ENCODE measurements at regions not wholly inside any gene's neighbourhood (a gene's known extent, or its start where the extent isn't known, plus 50 kb on each side); places are given as distances from the start of the nearest gene placed in this dataset.

DNA sequence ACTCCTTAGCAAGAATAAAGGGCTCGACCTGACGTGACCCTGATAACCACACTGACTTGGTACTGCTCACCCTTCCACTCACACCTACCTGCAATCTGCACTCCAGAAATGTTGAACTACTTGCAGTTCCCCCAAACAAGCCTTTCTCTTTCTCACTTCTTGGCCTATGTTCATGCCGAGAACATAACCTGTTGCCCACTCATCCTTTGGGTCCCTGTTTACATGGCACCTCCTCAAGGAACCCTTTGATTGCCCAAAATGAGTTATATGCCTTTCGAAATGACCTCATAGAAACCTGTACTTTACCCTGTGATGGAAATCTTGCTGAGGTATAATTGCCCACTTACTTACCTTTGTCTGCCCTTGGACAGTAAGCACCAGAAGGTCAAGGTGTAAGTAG is 96.2 kb downstream of the TMCO5A start:
- no peak for DNase-seq (ENCODE audit: low read depth in 1 of 2, low spot score in 1 of 2)
- no peak for TF ChIP-seq JUND (IDR thresholded peaks at IDR 0.05; ENCODE audit: low read depth)
- in situ Hi-C loops (cut with HindIII; ENCODE audit: low pct_unique_long_range_greater_than_20kb, low sequenced_read_pairs), result no loop called here

DNA sequence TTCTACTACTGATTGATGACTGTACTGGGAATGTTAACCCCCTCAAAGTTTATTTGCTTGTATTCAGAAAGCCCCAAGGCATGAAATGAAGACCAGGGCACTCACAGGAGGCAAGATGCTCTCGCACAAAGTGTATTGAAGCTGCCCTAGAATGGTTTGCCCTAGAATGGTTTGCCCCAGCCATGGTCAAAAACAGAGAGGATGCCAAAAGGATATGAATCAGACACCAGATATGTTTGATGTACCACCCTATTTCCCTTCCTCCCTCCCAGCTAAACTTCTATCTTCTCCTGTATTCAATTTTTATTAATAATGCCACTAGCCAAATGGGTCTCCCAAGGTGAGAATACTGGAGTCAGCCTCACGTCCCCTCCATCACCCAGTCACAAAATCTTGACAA is 101.3 kb downstream of the TMCO5A start:
- in situ Hi-C loops (cut with HindIII; ENCODE audit: low pct_unique_long_range_greater_than_20kb, low sequenced_read_pairs), result no loop called here
- TF ChIP-seq JUND (IDR thresholded peaks at IDR 0.05; ENCODE audit: low read depth), result no peak
- DNase-seq (ENCODE audit: low read depth in 1 of 2, low spot score in 1 of 2), result no peak

DNA sequence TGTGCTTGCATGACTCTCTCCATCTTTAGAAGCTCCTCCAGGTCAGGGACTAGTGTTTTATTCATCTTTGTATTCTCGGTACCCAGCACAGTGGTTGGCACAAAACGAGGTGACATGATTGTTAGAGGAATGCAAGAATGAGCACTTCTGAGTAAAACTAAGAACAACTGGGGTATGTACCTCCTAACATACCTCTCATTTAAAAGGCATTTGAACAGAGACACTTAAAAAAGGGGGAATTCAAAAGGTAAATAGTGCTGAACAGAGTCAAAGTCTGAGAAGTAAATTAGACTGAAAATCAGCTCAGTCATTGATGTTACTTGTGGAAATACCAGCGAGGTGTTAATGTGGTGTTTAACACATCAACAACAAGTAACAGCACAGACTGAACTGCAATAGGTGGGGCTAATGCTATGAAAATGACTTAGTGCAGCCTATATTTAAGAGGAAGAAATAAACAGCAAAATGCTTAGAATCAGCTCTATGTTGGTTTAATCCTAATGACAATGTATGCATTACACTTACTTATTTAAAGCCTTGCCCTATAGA is 102.4 kb downstream of the TMCO5A start:
- TF ChIP-seq JUND (IDR thresholded peaks at IDR 0.05; ENCODE audit: low read depth), result no peak
- in situ Hi-C loops (cut with HindIII; ENCODE audit: low pct_unique_long_range_greater_than_20kb, low sequenced_read_pairs), result no loop called here
- no peak for DNase-seq (ENCODE audit: low read depth in 1 of 2, low spot score in 1 of 2)

DNA sequence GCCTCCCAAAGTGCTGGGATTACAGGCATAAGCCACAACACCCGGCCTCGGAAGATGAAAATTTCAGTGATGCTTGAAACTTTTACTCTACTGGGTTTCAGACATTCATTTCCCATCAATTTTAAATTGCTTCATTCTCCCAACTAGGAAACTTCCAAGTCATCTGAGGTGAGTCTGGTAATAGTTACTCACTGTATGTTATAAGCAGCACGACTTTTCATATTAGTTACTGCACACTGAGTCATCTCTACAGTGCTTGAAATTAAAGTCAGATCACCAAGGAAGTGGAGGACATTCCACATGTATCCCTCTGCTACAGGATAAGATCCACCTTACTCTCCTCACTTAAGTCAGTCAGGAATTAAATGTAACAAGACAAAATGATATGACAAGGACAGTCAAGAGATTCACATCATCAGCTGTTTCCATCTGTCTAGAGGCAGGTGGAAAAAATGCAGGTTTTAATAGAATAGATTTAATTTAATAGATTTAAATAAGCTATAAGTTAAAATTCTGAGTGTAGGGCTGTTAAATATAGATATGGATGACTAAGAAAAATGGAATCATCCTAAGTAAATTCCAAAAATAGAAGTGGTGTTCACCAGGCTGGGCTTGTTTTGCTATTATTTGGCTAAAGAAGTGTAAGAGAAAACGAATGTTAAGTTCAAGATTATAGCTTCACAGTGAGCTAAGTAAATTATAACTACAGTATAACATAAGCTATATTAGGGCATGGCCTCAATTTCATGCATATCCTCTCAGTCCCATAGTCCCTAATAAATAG is 104.4 kb downstream of the TMCO5A start:
- no peak for DNase-seq (ENCODE audit: low read depth in 1 of 2, low spot score in 1 of 2)
- no peak for TF ChIP-seq JUND (IDR thresholded peaks at IDR 0.05; ENCODE audit: low read depth)
- in situ Hi-C loops (cut with HindIII; ENCODE audit: low pct_unique_long_range_greater_than_20kb, low sequenced_read_pairs), result no loop called here

DNA sequence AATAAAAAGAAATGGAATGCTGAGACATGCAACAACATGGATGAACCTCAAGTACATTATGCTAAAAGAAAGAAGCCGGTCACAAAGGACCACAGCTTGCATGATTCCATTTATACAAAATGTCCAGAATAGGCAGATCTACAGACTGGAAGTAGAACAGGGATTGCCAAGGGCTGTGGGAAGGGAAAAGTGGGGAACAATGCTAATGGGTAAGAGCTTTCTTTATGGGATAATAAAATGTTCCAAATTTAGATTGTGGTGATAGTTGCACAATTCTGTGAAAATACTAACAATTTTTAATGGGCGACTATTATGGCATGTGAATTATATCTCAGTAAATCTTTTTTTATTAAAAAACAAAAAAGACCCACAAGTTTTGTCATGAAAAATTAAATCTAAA is 106.2 kb downstream of the TMCO5A start:
- in situ Hi-C loops (cut with HindIII; ENCODE audit: low pct_unique_long_range_greater_than_20kb, low sequenced_read_pairs), result no loop called here
- no peak for DNase-seq (ENCODE audit: low read depth in 1 of 2, low spot score in 1 of 2)
- no peak for TF ChIP-seq JUND (IDR thresholded peaks at IDR 0.05; ENCODE audit: low read depth)

DNA sequence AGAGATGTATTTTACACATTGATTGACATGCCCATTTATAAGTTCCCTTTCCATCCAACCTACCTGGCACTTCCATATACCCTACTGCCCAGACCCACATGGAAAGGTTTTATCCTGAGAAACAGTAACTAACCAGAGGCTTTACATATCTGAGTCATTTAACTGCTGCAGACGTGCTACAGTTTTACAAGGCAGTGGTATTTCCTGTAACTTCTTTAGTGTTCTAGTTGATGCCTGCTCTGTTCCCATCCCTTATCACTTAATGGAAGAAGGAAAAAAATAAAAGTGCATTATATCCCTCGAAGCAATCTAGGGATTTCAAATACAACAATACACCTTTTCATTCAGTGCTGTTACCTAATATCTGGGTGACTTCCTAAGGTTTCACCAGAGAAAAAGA is 107.1 kb downstream of the TMCO5A start:
- no peak for TF ChIP-seq JUND (IDR thresholded peaks at IDR 0.05; ENCODE audit: low read depth)
- in situ Hi-C loops (cut with HindIII; ENCODE audit: low pct_unique_long_range_greater_than_20kb, low sequenced_read_pairs), result no loop called here
- no peak for DNase-seq (ENCODE audit: low read depth in 1 of 2, low spot score in 1 of 2)

DNA sequence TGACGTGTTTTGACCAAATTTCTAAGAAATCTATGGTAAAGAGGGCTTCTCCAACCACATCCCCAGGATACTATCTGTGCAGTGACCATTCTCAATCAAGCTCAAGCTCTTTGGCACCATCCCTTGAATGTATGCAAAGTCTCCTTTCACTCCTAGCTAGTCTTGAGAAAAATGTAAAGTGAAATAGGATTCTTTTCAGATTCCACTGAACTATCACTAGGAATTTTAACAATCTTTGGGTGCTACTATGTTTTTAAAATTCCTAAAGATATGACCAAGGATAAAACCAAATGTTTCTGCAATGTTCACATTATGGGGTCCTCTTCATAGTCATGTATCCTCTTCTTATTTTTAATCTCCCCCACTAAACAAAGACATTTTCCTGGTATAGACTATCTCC is 107.8 kb downstream of the TMCO5A start:
- no peak for DNase-seq (ENCODE audit: low read depth in 1 of 2, low spot score in 1 of 2)
- TF ChIP-seq JUND (IDR thresholded peaks at IDR 0.05; ENCODE audit: low read depth), result no peak
- in situ Hi-C loops (cut with HindIII; ENCODE audit: low pct_unique_long_range_greater_than_20kb, low sequenced_read_pairs), result no loop called here

DNA sequence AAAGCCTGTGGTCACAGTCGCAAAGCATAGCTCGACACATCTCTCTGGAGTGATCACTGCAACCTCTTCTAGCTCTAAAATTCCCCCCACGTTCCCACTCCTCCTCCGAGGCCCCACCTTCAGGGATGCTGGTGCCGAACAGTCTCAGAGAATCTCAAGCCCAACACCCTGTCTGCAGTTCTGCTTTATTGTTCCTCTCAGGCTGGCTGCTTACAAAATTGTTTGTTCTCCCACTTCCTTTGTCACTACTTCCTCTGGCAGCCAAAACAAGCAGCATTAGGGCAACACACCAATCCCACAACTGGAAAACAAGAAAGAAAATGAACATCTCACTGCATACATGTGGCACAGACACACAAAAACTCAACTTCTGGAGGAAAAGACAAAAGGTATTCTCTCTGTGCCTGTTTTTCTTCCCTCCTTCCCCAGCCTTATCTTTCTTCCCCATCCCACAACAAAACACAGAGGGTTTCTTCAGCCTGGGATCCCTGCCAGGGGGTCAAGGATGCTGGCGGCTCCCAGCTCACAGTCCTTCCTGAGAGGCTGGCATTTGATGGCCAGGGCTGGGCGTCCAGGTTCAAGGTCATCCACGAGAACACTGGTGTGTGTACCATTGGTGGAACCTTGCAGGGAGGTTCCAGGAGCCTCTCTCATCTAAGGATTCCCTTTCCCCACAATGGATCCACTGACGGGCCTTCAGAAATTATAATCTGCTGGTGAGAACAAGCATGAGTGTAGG is 108.4 kb downstream of the TMCO5A start:
- no peak for DNase-seq (ENCODE audit: low read depth in 1 of 2, low spot score in 1 of 2)
- in situ Hi-C loops (cut with HindIII; ENCODE audit: low pct_unique_long_range_greater_than_20kb, low sequenced_read_pairs), result no loop called here
- no peak for TF ChIP-seq JUND (IDR thresholded peaks at IDR 0.05; ENCODE audit: low read depth)

DNA sequence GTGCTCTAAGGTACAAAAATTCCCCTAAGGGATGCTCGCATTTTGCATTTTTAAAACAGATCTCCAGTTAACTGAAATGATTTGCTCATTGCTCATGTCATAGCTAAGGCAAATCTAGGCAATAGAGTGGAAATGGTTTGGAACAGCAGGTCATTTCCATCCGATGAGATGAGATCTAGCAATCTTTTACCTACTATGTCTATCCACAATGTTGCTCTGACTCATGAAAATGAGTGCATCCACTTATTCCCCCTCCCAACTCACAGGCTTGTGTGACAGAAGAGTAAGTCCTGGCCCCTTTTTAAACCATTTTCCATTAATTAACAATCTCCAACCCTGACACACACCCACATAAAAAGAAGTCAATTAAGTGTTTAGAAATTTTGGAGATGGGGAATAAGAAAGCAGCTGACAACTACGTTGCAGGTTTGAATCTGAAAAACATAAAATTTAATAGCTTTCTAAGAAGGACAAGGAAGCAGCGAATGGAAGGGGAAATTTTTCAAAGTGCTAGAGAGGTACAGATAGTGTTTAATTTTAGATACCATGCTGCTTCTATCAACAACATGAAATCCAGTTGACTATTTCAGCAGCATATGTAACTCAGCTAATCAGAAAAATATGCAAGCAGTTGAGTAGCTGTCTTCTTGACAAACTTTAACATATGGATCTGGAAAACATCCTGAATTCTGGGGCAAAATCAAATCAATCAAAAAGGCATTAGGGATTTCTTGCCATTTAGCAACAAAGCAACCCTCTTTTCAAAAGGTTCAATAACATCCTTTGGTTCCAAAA is 112.0 kb downstream of the TMCO5A start:
- no peak for TF ChIP-seq JUND (IDR thresholded peaks at IDR 0.05; ENCODE audit: low read depth)
- no peak for DNase-seq (ENCODE audit: low read depth in 1 of 2, low spot score in 1 of 2)
- in situ Hi-C loops (cut with HindIII; ENCODE audit: low pct_unique_long_range_greater_than_20kb, low sequenced_read_pairs), result no loop called here

DNA sequence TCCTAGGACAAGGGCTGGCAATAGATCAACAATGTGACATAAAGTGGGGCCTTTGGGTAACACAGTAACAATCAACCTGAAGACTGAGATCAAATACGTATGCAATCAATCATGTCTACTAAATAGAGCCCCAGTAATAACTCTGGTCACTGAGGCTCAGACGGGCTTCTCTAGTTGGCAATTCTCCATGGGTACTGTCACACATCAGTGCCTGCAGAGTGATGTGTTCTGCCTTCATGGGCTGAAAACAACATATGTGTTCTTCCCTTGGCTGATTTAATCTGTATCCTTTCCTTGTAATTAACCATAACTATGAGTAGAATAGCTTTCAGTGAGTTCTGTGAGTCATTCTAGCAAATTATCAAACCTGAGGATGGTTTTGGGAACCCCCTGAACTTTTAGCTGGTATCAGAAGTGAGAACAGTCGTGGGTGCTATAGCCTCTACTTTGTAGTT is 113.6 kb downstream of the TMCO5A start:
- in situ Hi-C loops (cut with HindIII; ENCODE audit: low pct_unique_long_range_greater_than_20kb, low sequenced_read_pairs), result no loop called here
- TF ChIP-seq JUND (IDR thresholded peaks at IDR 0.05; ENCODE audit: low read depth), result no peak
- DNase-seq (ENCODE audit: low read depth in 1 of 2, low spot score in 1 of 2), result no peak

DNA sequence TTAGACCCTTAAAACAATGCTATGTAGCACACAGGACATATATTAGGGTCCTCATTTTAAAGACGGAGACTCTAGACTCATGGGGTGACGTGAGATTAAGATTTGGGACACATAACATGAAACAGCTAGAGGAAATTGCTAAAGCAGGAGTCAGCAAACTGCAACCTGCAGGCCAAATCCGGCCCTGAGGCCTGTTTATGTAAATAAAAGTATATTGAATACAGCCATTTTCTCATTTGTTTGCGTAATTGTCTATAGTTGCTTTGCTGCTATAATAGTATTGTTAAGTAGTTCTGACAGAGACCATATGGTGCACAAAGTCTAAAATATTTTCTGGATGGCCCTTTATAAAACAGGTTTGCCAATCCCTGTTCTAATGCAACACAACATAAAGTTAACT is 115.5 kb downstream of the TMCO5A start:
- in situ Hi-C loops (cut with HindIII; ENCODE audit: low pct_unique_long_range_greater_than_20kb, low sequenced_read_pairs), result no loop called here
- DNase-seq (ENCODE audit: low read depth in 1 of 2, low spot score in 1 of 2), result no peak
- TF ChIP-seq JUND (IDR thresholded peaks at IDR 0.05; ENCODE audit: low read depth), result no peak
